ENCODE measurements at regions not wholly inside any gene's neighbourhood (a gene's known extent, or its start where the extent isn't known, plus 50 kb on each side); places are given as distances from the start of the nearest gene placed in this dataset.
A peak's percentile ranks its signal among the peaks of the same experiment; 100 is the strongest.

- no peaks in the 10 kb centered on the region for H4K20me1 ChIP-seq (replicated peaks; ENCODE audit: control insufficient read depth, extremely low read depth, insufficient read depth, low read length)
- no peak overlapping the region for H3K4me2 ChIP-seq (ENCODE audit: insufficient read depth, low read length)
- intact Hi-C loops (cut with micrococcal nuclease): loop anchor here (1.0 to 2.0 kb wide), 3 partner anchors 56 to 520 kb away; no protein-coding TSS in a partner anchor
- ChIA-PET POLR2A (no interaction called here), CTCF (interaction anchor here (0.6 to 4.1 kb wide), 13 partner anchors 13 to 207 kb away, joined by 3 to 35 read pairs (median 4); no protein-coding TSS in a partner anchor)
- H3K9ac ChIP-seq (replicated peaks; ENCODE audit: extremely low read depth, insufficient read depth, low read length): no peak overlapping the region
- no peaks in the 10 kb centered on the region for H3K9me1 ChIP-seq (replicated peaks; ENCODE audit: control insufficient read depth, extremely low read depth, insufficient read depth, low read length)
- peaks cover 0 to 7% of the 10 kb centered on the region in 2 experiments for H3K27me3 ChIP-seq (ENCODE audit: control insufficient read depth in 2 of 2, insufficient read depth in 2 of 2, low read length in 2 of 2)
- BruUV-seq (replicated peaks): no TSS peak
- H2AFZ ChIP-seq (ENCODE audit: low read depth, low read length): no peak overlapping the region
- FAIRE-seq: peak; percentile 68
- H3K79me2 ChIP-seq (ENCODE audit: control insufficient read depth, insufficient read depth, low read length): no peaks in the 10 kb centered on the region
- H3K4me3 ChIP-seq (replicated peaks in 1 of 3; ENCODE audit: insufficient read depth in 1 of 3, low read depth in 1 of 3, low read length in 3 of 3): no peak overlapping the region
- H3K36me3 ChIP-seq (ENCODE audit: control insufficient read depth in 2 of 2, extremely low read depth in 1 of 2, insufficient read depth in 2 of 2, low read length in 2 of 2): no peaks in the 10 kb centered on the region
- H3K9me3 ChIP-seq (replicated peaks; ENCODE audit: control insufficient read depth, insufficient read depth, low read length): no peaks in the 10 kb centered on the region
- dilution Hi-C loops (cut with MboI; ENCODE audit: extremely low pct_ligation_motif_present, low sequenced_read_pairs): no loop called here
- no peaks in the 10 kb centered on the region for H3K4me1 ChIP-seq (ENCODE audit: control insufficient read depth, extremely low read depth, insufficient read depth, low read length)
- peak; percentile 42 for DNase-seq (ENCODE audit: low read depth, low spot score)
- TF ChIP-seq POLR2A (IDR thresholded peaks at IDR 0.05; ENCODE audit: low read depth, low read length): no peak
- TF ChIP-seq POLR2AphosphoS5 (IDR thresholded peaks at IDR 0.05; ENCODE audit: insufficient read depth, low read depth, low read length): no peak
- TF ChIP-seq, protein P1, sequence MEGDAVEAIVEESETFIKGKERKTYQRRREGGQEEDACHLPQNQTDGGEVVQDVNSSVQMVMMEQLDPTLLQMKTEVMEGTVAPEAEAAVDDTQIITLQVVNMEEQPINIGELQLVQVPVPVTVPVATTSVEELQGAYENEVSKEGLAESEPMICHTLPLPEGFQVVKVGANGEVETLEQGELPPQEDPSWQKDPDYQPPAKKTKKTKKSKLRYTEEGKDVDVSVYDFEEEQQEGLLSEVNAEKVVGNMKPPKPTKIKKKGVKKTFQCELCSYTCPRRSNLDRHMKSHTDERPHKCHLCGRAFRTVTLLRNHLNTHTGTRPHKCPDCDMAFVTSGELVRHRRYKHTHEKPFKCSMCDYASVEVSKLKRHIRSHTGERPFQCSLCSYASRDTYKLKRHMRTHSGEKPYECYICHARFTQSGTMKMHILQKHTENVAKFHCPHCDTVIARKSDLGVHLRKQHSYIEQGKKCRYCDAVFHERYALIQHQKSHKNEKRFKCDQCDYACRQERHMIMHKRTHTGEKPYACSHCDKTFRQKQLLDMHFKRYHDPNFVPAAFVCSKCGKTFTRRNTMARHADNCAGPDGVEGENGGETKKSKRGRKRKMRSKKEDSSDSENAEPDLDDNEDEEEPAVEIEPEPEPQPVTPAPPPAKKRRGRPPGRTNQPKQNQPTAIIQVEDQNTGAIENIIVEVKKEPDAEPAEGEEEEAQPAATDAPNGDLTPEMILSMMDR (IDR thresholded peaks at IDR 0.05; ENCODE audit: extremely low read depth in 1 of 2, insufficient read depth in 1 of 2, low read depth in 1 of 2, low read length in 2 of 2): peak; percentile 30 to 34
- H3K27ac ChIP-seq (ENCODE audit: insufficient read depth, low read depth, low read length): no peak overlapping the region
Measured at GRCh38 chr4:54440394-54441136, 211.5 kb downstream of the PDGFRA start.

DNA sequence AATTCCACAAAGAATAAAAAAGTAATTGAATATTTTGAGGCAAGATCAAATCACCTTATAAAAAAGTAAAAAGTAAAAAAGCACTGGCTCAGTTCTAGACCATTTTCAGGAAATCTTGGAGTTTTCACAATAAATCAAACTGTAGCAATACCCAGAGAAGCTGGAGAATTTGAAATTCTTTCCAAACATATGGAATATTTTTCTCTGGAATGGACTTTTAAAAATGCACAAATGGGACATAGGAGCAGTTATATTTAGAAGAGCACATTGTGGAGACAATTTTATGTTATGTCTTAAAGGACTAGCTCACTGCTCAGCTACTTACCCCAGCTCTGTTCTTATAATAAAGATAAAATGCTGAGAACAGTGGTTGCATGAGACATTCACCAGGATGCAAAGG lies 211.9 kb upstream of the KIT start:
- intact Hi-C loops (cut with micrococcal nuclease): no loop called here
- TF ChIP-seq POLR2A (IDR thresholded peaks at IDR 0.05; ENCODE audit: low read depth, low read length): no peak
- TF ChIP-seq, protein P1 (IDR thresholded peaks at IDR 0.05; ENCODE audit: extremely low read depth in 1 of 2, insufficient read depth in 1 of 2, low read depth in 1 of 2, low read length in 2 of 2): no peak
- TF ChIP-seq JUN (IDR thresholded peaks at IDR 0.05; ENCODE audit: borderline replicate concordance, insufficient read depth, insufficient read length, low read depth): no peak
- TF ChIP-seq POLR2AphosphoS5 (IDR thresholded peaks at IDR 0.05; ENCODE audit: insufficient read depth, low read depth, low read length): no peak
- no peak for TF ChIP-seq MYC (IDR thresholded peaks at IDR 0.05; ENCODE audit: low read depth, low read length)
- no peak for TF ChIP-seq GATA2 (IDR thresholded peaks at IDR 0.05; ENCODE audit: insufficient read depth, insufficient read length, low read depth, low read length)
- no peak for TF ChIP-seq EZH2 (IDR thresholded peaks at IDR 0.05; ENCODE audit: borderline replicate concordance, low read depth, low read length, severe bottlenecking)
- TF ChIP-seq MAX (IDR thresholded peaks at IDR 0.05; ENCODE audit: insufficient read depth, insufficient read length): no peak
- TF ChIP-seq FOS (IDR thresholded peaks at IDR 0.05; ENCODE audit: borderline replicate concordance, insufficient read depth, low read length): no peak
- Histone ChIP-seq H3K9me3 (replicated peaks; ENCODE audit: control insufficient read depth, insufficient read depth, low read length) (no peaks in the 10 kb centered on the region), H3K36me3 (ENCODE audit: control insufficient read depth in 2 of 2, extremely low read depth in 1 of 2, insufficient read depth in 2 of 2, low read length in 2 of 2) (no peaks in the 10 kb centered on the region), H4K20me1 (replicated peaks; ENCODE audit: control insufficient read depth, extremely low read depth, insufficient read depth, low read length) (no peaks in the 10 kb centered on the region), H3K4me2 (ENCODE audit: insufficient read depth, low read length) (no peak overlapping the region), H3K9me1 (replicated peaks; ENCODE audit: control insufficient read depth, extremely low read depth, insufficient read depth, low read length) (no peaks in the 10 kb centered on the region), H3K4me3 (replicated peaks in 1 of 3; ENCODE audit: insufficient read depth in 1 of 3, low read depth in 1 of 3, low read length in 3 of 3) (no peak overlapping the region), H3K79me2 (ENCODE audit: control insufficient read depth, insufficient read depth, low read length) (no peaks in the 10 kb centered on the region), H2AFZ (ENCODE audit: low read depth, low read length) (no peak overlapping the region), H3K27me3 (ENCODE audit: control insufficient read depth in 2 of 2, insufficient read depth in 2 of 2, low read length in 2 of 2) (peaks cover 0 to 5% of the 10 kb centered on the region in 2 experiments), H3K27ac (ENCODE audit: insufficient read depth, low read depth, low read length) (no peak overlapping the region), H3K4me1 (ENCODE audit: control insufficient read depth, extremely low read depth, insufficient read depth, low read length) (no peaks in the 10 kb centered on the region), H3K9ac (replicated peaks; ENCODE audit: extremely low read depth, insufficient read depth, low read length) (no peak overlapping the region)
- no peak for DNase-seq (ENCODE audit: low read depth, low spot score)
- no peak for FAIRE-seq
- ChIA-PET POLR2A (no interaction called here), CTCF (interaction anchor here (0.8 kb wide), 1 partner anchor 12 kb away, joined by 3 read pairs; no protein-coding TSS in a partner anchor)
- no TSS peak for BruUV-seq (replicated peaks)
- dilution Hi-C loops (cut with MboI; ENCODE audit: extremely low pct_ligation_motif_present, low sequenced_read_pairs): no loop called here
